Adrenal gland (tissue), 9 donors: ENCODE measurements at regions not wholly inside any gene's neighbourhood (a gene's known extent, or its start where the extent isn't known, plus 50 kb on each side); places are given as distances from the start of the nearest gene placed in this dataset.

Experiments used
- DNase-seq, 7 donors: peaks; one replicate each; pipeline ENCODE4 v3.0.0-alpha.2; 2019 to 2020
- H3K27ac ChIP-seq, 5 donors: fragments of 200-600 bp; sonication (generic) in 4 of 5; 1 replicate in 3 of 5; 2 replicates in 2 of 5; pipeline versions ENCODE4 v1.5.1 to v1.8.0; 2016 to 2020; ENCODE audit warnings: mild to moderate bottlenecking in 1 of 5
- H3K27me3 ChIP-seq: fragments of 200-600 bp; 2 replicates; pipeline ENCODE4 v1.8.0; 2021
- H3K36me3 ChIP-seq, 2 donors: fragments of 200-600 bp; replicated peaks in 1 of 2; 1 replicate in 1 of 2; 2 replicates in 1 of 2; pipeline versions ENCODE4 v1.5.1 to v1.8.0; 2018 to 2022
- H3K4me1 ChIP-seq, 2 donors: fragments of 200-600 bp; replicated peaks in 1 of 2; 1 replicate in 1 of 2; 2 replicates in 1 of 2; pipeline versions ENCODE4 v1.5.1 to v1.8.0; 2018 to 2021
- H3K4me3 ChIP-seq, 4 donors: fragments of 200-600 bp; sonication (generic) in 3 of 4; one replicate each; pipeline ENCODE4 v1.5.1; 2016 to 2018
- H3K9me3 ChIP-seq, 3 donors: fragments of 200-600 bp; sonication (generic) in 1 of 3; replicated peaks in 1 of 3; 1 replicate in 2 of 3; 2 replicates in 1 of 3; pipeline versions ENCODE4 v1.5.1 to v1.8.0; 2016 to 2021
- POLR2A ChIP-seq, 2 donors: fragments of 450-650 bp; IDR thresholded peaks; one replicate each; pipeline ENCODE4 v1.6.1; 2017; ENCODE audit warnings: antibody characterized with exemption in 2 of 2, mild to moderate bottlenecking in 2 of 2, moderate library complexity in 1 of 2
- WGBS, 4 donors: extraction: QIAGEN DNeasy Blood & Tissue Kit in 2 of 4; methylation state at CpG; one replicate each; pipeline versions ENCODE4 v1.1.5 to v1.1.7; 2013 to 2017; 5-methylcytosine and 5-hydroxymethylcytosine counted together
- intact Hi-C, 2 donors: fragments of 100-400 bp; cut with DNase I; formaldehyde crosslinking; loops; one replicate each; pipeline versions ENCODE4 v1.14.1 to v1.15.0; 2022 to 2023
- TF ChIP-seq, protein P1 (sequence below), 6 experiments: fragments of 450-650 bp in 4 of 6; fragments of 200-600 bp in 2 of 6; sonication (generic) in 1 of 6; IDR thresholded peaks; 1 replicate in 5 of 6; 2 replicates in 1 of 6; pipeline versions ENCODE4 v1.5.1 to v1.8.0; 2016 to 2021; ENCODE audit warnings: antibody characterized with exemption in 6 of 6, mild to moderate bottlenecking in 2 of 6, moderate library complexity in 1 of 6
- donor health status: healthy with polysubstance abuse.
- donor health status: Bipolar disorder and iron deficiency.
- donor health status: DM: yes; HTN: yes; CAD: no.
- donor health status: DM: no; HTN: no; CAD: no.
- donor health status: DM: no; HTN: no; CAD: no.

DNA sequence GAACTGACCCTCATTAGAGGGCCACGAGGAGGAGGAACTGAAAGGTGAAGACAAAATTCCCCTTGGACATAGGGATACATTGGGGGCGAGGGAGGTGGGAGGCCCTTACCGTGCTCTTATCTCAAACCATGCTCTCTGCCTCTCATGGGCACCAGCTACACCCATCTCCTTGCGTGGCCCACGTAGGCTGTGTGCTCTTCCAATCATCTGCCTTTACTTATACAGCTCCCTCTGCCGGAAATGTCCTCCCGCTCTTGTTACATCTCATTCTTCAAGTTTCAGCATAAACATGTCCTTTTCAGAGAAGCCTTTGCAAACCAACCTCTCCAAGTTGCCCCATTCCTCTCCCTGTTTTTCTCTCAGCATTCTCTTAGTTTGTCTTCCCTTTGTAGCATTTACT lies 307.8 kb upstream of the PROK2 start:
- Histone ChIP-seq H3K4me3 (no peak overlapping the region), H3K27me3 (no peaks in the 10 kb centered on the region), H3K36me3 (no peaks in the 10 kb centered on the region), H3K9me3 (no peaks in the 10 kb centered on the region), H3K4me1 (no peaks in the 10 kb centered on the region), H3K27ac (no peak overlapping the region)
- intact Hi-C loops, result no loop called here
- no peak for DNase-seq
- TF ChIP-seq, protein P1, sequence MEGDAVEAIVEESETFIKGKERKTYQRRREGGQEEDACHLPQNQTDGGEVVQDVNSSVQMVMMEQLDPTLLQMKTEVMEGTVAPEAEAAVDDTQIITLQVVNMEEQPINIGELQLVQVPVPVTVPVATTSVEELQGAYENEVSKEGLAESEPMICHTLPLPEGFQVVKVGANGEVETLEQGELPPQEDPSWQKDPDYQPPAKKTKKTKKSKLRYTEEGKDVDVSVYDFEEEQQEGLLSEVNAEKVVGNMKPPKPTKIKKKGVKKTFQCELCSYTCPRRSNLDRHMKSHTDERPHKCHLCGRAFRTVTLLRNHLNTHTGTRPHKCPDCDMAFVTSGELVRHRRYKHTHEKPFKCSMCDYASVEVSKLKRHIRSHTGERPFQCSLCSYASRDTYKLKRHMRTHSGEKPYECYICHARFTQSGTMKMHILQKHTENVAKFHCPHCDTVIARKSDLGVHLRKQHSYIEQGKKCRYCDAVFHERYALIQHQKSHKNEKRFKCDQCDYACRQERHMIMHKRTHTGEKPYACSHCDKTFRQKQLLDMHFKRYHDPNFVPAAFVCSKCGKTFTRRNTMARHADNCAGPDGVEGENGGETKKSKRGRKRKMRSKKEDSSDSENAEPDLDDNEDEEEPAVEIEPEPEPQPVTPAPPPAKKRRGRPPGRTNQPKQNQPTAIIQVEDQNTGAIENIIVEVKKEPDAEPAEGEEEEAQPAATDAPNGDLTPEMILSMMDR (IDR thresholded peaks at IDR 0.05), result no peak
- no peak for TF ChIP-seq POLR2A (IDR thresholded peaks at IDR 0.05)
- 89 to 94% (median 92%) methylated on average over 7 of the region's 7 CpGs for WGBS, 4 donors

DNA sequence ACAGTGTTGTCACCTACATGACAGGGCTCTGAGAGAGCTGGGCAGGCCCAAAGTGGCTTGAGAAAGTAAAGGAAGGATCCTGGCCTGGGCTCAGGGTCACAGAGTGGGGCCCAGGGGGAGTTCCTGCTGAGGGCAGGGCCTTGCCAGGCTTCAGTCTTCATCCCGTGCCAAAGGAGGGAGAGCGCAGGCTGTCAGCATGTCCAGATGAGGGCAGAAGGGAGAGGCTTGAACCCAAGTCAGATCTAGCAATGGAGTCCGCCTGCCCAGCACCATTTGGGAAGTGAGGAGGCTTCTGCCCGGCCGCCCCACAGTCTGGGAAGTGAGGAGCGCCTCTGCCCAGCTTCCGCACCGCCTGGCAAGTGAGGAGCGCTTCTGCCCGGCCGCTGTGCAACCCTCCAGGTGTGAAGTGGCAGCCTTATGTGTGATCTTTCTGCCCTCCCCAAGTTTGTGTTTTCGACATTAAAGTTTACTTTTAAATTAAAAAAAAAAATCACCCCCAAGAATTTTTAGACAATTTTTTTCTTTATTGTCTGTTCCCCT lies 303.6 kb upstream of the PROK2 start:
- H3K27me3 ChIP-seq, result no peaks in the 10 kb centered on the region
- no peaks in the 10 kb centered on the region for H3K9me3 ChIP-seq
- H3K4me3 ChIP-seq, result no peak overlapping the region
- no peaks in the 10 kb centered on the region for H3K36me3 ChIP-seq
- DNase-seq, result no peak
- H3K27ac ChIP-seq, result no peak overlapping the region
- H3K4me1 ChIP-seq, result no peaks in the 10 kb centered on the region
- TF ChIP-seq POLR2A (IDR thresholded peaks at IDR 0.05), result no peak
- TF ChIP-seq, protein P1 (IDR thresholded peaks at IDR 0.05), result no peak
- WGBS, 4 donors, result 95 to 97% (median 96%) methylated on average over 9 to 12 of the region's 12 CpGs
- intact Hi-C loops, result no loop called here

DNA sequence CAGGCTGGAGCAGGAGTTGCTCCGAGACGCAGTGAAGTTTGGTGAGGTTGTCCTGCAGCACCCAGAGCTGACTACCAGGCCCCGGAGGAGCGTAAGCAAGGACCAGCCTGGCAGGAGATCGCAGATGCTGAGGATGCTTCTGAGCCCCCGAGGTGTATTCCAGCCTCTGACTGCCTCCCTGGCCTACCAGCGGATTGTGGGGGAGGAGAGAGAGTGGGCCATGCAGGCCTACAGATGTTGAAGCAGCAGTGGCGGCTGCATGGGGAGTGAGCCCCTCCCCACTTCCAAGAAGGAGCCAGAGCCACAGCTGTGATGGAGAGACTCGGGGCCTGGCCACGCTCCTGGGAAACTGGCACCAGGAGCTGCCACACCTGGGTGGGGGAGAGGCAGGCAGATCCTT lies 302.5 kb upstream of the PROK2 start:
- no peak for DNase-seq
- TF ChIP-seq POLR2A (IDR thresholded peaks at IDR 0.05), result no peak
- TF ChIP-seq, protein P1 (IDR thresholded peaks at IDR 0.05), result no peak
- Histone ChIP-seq H3K4me1 (peaks cover 0 to 6% of the 10 kb centered on the region in 2 donors), H3K27ac (no peak overlapping the region), H3K36me3 (no peaks in the 10 kb centered on the region), H3K4me3 (no peak overlapping the region), H3K9me3 (no peaks in the 10 kb centered on the region), H3K27me3 (no peaks in the 10 kb centered on the region)
- 95 to 98% (median 96%) methylated on average over 7 to 10 of the region's 10 CpGs for WGBS, 4 donors
- intact Hi-C loops, result no loop called here

DNA sequence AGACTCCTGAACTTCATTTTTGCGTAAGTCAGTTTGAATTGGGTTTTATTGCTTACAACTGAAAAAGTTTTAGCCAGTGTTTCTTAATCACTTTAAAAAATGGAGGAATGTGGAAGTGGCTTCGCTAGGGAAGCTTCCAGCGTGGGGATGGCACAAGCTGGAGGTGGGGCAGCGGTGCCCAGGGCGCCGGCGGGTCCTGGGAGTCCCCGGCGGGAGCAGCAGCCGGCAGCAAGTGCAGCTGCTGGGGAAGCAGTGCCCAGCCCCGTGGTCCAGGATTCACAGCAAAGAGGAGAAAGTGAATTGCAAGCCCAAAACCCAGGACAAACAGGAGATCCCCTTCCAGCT lies 301.8 kb upstream of the PROK2 start:
- Histone ChIP-seq H3K4me1 (peaks cover 0 to 12% of the 10 kb centered on the region in 2 donors), H3K27ac (no peak overlapping the region), H3K36me3 (no peaks in the 10 kb centered on the region), H3K9me3 (no peaks in the 10 kb centered on the region), H3K27me3 (no peaks in the 10 kb centered on the region), H3K4me3 (no peak overlapping the region)
- WGBS, 4 donors, result 81 to 96% (median 87%) methylated on average over 11 of the region's 11 CpGs
- TF ChIP-seq, protein P1 (IDR thresholded peaks at IDR 0.05), result no peak
- no peak for TF ChIP-seq POLR2A (IDR thresholded peaks at IDR 0.05)
- DNase-seq, result no peak
- intact Hi-C loops, result no loop called here
